Suprapubic skin (tissue), 4 donors: ENCODE measurements at regions not wholly inside any gene's neighbourhood (a gene's known extent, or its start where the extent isn't known, plus 50 kb on each side); places are given as distances from the start of the nearest gene placed in this dataset.

Experiments used
- DNase-seq, 2 donors: peaks; one replicate each; pipeline ENCODE4 v3.0.0-alpha.2; 2019; ENCODE audit warnings: low spot score in 2 of 2
- H3K27ac ChIP-seq: fragments of 200-600 bp; sonication (generic); one replicate; pipeline ENCODE4 v1.5.1; 2019
- H3K27me3 ChIP-seq: fragments of 200-600 bp; sonication (generic); one replicate; pipeline ENCODE4 v1.5.1; 2019
- H3K36me3 ChIP-seq: fragments of 200-600 bp; sonication (generic); one replicate; pipeline ENCODE4 v1.5.1; 2019
- H3K4me1 ChIP-seq: fragments of 200-600 bp; sonication (generic); one replicate; pipeline ENCODE4 v1.5.1; 2019
- H3K4me3 ChIP-seq: fragments of 200-600 bp; sonication (generic); one replicate; pipeline ENCODE4 v1.5.1; 2019; ENCODE audit warnings: mild to moderate bottlenecking
- H3K9me3 ChIP-seq: fragments of 200-600 bp; sonication (generic); one replicate; pipeline ENCODE4 v1.5.1; 2019
- CTCF ChIP-seq, 2 donors: fragments of 200-600 bp in 1 of 2; fragments of 450-650 bp in 1 of 2; sonication (generic) in 1 of 2; IDR thresholded peaks; one replicate each; pipeline ENCODE4 v1.5.1; 2016 to 2019; ENCODE audit warnings: antibody characterized with exemption in 2 of 2, mild to moderate bottlenecking in 1 of 2, moderate library complexity in 1 of 2
- EP300 ChIP-seq: sonication (generic); formaldehyde crosslinking; IDR thresholded peaks from one replicate; pipeline ENCODE4 v1.6.1; 2017; ENCODE audit warnings: antibody characterized with exemption
- POLR2A ChIP-seq, 2 donors: fragments of 450-650 bp; IDR thresholded peaks; one replicate each; pipeline ENCODE4 v1.6.1; 2017; ENCODE audit warnings: antibody characterized with exemption in 2 of 2, mild to moderate bottlenecking in 2 of 2, moderate library complexity in 2 of 2
- POLR2AphosphoS5 ChIP-seq, 3 donors: sonication (generic); formaldehyde crosslinking; IDR thresholded peaks; one replicate each; pipeline ENCODE4 v1.6.1; 2017; ENCODE audit warnings: antibody characterized with exemption in 3 of 3
- WGBS: methylation state at CpG from one replicate; pipeline ENCODE4 v1.1.5; 2018; 5-methylcytosine and 5-hydroxymethylcytosine counted together

GRCh38 chr10:123451618-123452245 is 214.4 kb upstream of the GPR26 start:
- no peaks in the 10 kb centered on the region for H3K36me3 ChIP-seq
- no peaks in the 10 kb centered on the region for H3K4me1 ChIP-seq
- WGBS: 75% methylated on average over 14 of the region's 14 CpGs
- no peaks in the 10 kb centered on the region for H3K9me3 ChIP-seq
- no peak overlapping the region for H3K4me3 ChIP-seq
- H3K27me3 ChIP-seq: peaks cover 28% of the 10 kb centered on the region
- TF ChIP-seq POLR2AphosphoS5 (IDR thresholded peaks at IDR 0.05): no peak
- no peak for TF ChIP-seq EP300
- TF ChIP-seq CTCF (IDR thresholded peaks at IDR 0.05): no peak
- no peak for TF ChIP-seq POLR2A (IDR thresholded peaks at IDR 0.05)
- no peak overlapping the region for H3K27ac ChIP-seq
- no peak for DNase-seq

GRCh38 chr10:123454987-123455386 is 211.2 kb upstream of the GPR26 start:
- Histone ChIP-seq H3K4me3 (no peak overlapping the region), H3K27me3 (peaks cover 25% of the 10 kb centered on the region), H3K4me1 (no peaks in the 10 kb centered on the region), H3K9me3 (no peaks in the 10 kb centered on the region), H3K27ac (no peak overlapping the region), H3K36me3 (no peaks in the 10 kb centered on the region)
- DNase-seq: no peak
- TF ChIP-seq POLR2AphosphoS5 (IDR thresholded peaks at IDR 0.05) (no peak), CTCF (IDR thresholded peaks at IDR 0.05) (no peak), EP300 (no peak)
- 96% methylated on average over 4 of the region's 4 CpGs for WGBS

DNA sequence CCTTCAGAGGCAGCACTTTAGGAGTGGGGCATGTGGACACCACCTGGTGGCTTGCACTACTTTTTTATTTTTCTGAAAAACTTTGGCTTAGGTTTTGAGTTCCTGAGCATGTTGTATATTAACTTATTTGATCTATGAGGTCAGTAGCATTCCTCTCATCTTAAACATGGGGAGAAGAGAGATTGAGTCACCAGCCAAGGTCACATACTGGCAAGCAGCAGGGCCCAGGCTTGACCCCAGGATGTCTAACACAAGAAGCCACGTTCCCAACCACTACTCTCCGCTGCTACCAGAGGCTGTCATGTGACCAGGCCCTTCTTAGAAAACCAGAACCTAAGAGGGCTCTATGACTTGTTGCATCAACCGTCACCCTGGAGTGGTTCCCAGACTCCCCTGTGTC is 210.3 kb upstream of the GPR26 start:
- Histone ChIP-seq H3K27me3 (peaks cover 25% of the 10 kb centered on the region), H3K4me3 (no peak overlapping the region)
- 86% methylated on average over 3 of the region's 3 CpGs for WGBS

GRCh38 chr10:123458933-123459332 is 207.2 kb upstream of the GPR26 start:
- Histone ChIP-seq H3K9me3 (no peaks in the 10 kb centered on the region), H3K27ac (no peak overlapping the region), H3K36me3 (no peaks in the 10 kb centered on the region), H3K4me1 (no peaks in the 10 kb centered on the region), H3K27me3 (peaks cover 8% of the 10 kb centered on the region), H3K4me3 (no peak overlapping the region)
- no peak for DNase-seq
- TF ChIP-seq CTCF (IDR thresholded peaks at IDR 0.05) (no peak), EP300 (no peak), POLR2A (IDR thresholded peaks at IDR 0.05) (no peak), POLR2AphosphoS5 (IDR thresholded peaks at IDR 0.05) (no peak)
- 65% methylated on average over 5 of the region's 5 CpGs for WGBS

More for the DNA sequence above, 210.3 kb upstream of the GPR26 start:
- Histone ChIP-seq H3K4me1 (no peaks in the 10 kb centered on the region), H3K36me3 (no peaks in the 10 kb centered on the region), H3K27ac (no peak overlapping the region), H3K9me3 (no peaks in the 10 kb centered on the region)
- DNase-seq: no peak
- TF ChIP-seq POLR2AphosphoS5 (IDR thresholded peaks at IDR 0.05): no peak
- TF ChIP-seq POLR2A (IDR thresholded peaks at IDR 0.05): no peak
- TF ChIP-seq CTCF (IDR thresholded peaks at IDR 0.05): no peak
- no peak for TF ChIP-seq EP300

DNA sequence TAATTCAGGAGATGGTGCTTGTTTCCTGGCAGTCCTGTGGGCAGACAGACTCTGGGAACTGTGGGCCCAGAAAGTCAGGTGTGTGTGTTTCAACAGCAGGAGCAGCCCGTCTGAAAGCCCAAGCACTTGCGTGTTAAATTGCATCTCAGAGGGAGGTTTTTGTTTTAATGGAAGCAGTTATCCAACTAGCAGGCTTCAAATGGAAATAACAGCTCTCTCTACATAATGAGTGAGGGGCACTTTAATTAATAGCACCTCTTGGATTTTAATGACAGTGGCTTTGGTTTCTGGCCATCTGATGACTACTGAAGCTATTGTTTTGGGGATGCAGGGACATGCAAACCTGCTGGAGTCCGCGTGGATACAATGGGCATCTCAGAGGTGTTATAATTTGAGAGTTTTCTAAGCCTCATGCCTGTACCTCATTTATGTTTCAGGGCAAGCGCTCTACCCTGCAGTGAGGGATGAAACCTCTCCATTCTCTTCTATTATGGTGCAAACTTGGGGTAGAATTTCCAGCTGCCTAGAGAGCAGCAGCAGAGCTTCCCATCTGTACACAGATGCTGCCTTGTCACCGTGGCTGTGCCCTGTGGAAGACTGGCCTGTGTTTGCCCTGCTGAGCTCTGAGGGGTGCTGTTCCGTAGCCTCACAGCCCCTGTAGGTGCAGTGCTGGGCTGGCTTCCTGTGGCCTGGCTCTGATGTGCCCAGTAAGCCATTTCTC is 206.6 kb upstream of the GPR26 start:
- no peak overlapping the region for H3K4me3 ChIP-seq
- H3K27ac ChIP-seq: no peak overlapping the region
- H3K36me3 ChIP-seq: no peaks in the 10 kb centered on the region
- TF ChIP-seq EP300: no peak
- no peak for TF ChIP-seq POLR2A (IDR thresholded peaks at IDR 0.05)
- no peak for TF ChIP-seq POLR2AphosphoS5 (IDR thresholded peaks at IDR 0.05)
- no peak for TF ChIP-seq CTCF (IDR thresholded peaks at IDR 0.05)
- H3K27me3 ChIP-seq: peaks cover 6% of the 10 kb centered on the region
- 87% methylated on average over 7 of the region's 7 CpGs for WGBS
- no peak for DNase-seq
- no peaks in the 10 kb centered on the region for H3K9me3 ChIP-seq
- H3K4me1 ChIP-seq: no peaks in the 10 kb centered on the region
